Stimulated activated CD4-positive, alpha-beta T cell treated with anti-CD3 and anti-CD28 coated beads, Interleukin-12 subunit alpha, Interleukin-12 subunit beta, amount 100 ng/mL, for 24 hours (primary cell): ENCODE measurements at regions not wholly inside any gene's neighbourhood (a gene's known extent, or its start where the extent isn't known, plus 50 kb on each side); places are given as distances from the start of the nearest gene placed in this dataset.

Experiments used
- DNase-seq, 2 experiments: peaks; one replicate each; pipeline ENCODE4 v3.0.0-alpha.2; 2020; ENCODE audit warnings: low read depth in 2 of 2

- DNase-seq: no peak
Observed at GRCh38 chr2:128577141-128577930, 258.7 kb upstream of the HS6ST1 start.

DNA sequence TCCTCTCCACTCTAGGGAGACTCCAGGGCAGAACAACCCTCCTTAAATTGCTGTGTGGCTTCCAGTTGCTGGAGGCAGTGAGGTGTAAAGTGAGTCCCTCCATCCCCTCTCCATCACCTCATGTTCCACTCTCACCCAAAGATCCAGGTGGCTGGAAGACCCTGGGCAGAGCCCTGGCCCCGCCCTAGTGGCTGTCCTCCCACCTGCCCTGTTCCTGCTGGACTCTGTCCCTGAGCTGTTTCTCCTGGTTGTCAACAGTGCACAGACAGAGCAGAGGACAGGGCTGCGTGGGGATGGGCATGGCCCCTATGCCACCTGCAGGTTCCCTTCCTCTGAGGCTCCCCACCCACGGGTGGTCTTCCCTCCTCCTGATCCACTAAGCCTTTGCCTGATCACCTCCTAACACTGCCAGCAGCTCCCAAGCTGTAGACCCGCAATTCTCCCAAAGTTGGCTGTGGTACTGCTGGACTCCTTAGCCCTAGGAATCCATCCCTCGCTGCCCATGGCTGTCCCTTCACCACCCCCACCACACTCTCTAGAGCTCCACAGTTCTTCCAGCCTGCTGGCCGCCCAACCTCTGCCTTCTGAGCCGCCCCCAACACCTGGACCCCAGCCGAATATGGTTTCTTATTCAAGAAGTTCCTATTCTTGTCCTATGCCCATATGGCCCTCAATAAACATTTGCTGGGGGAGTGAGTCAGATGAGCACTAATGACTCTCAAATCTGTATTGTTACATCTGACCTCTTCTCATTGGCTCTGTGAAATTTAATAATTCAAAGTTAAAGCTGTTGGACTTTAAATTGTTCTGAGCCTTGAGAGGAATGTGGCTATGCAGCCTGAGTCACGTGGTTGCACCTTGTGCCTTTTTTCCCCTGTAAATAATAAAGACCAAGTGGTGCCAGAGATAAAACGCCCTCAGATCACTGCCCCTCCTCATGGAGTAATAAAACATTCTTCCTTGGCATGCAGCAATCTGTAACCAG, 260.0 kb upstream of the HS6ST1 start:
- DNase-seq: no peak

DNA sequence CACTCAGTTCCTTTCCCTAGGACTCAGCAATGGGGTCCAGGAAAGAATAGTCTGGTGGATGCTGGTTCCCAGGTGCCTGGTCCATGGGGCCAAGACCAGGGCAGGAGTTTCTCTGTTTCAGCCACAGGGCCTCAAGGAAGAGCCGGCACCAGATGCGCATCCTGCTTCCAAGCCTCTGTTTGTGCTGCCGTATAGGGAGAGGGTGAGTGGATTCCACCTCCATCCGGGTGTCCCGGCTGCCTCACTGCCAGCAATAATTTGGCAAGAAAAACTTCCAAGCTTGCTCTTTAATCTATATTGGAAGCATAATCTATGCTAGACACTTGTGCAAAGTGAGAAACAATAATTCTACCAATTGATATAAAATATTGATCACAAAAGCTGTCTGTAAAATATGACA, 261.2 kb upstream of the HS6ST1 start:
- no peak for DNase-seq

- DNase-seq: no peak
Observed at GRCh38 chr2:128580988-128581848, 262.6 kb upstream of the HS6ST1 start.

GRCh38 chr2:128581849-128582244, 263.2 kb upstream of the HS6ST1 start:
- no peak for DNase-seq

DNA sequence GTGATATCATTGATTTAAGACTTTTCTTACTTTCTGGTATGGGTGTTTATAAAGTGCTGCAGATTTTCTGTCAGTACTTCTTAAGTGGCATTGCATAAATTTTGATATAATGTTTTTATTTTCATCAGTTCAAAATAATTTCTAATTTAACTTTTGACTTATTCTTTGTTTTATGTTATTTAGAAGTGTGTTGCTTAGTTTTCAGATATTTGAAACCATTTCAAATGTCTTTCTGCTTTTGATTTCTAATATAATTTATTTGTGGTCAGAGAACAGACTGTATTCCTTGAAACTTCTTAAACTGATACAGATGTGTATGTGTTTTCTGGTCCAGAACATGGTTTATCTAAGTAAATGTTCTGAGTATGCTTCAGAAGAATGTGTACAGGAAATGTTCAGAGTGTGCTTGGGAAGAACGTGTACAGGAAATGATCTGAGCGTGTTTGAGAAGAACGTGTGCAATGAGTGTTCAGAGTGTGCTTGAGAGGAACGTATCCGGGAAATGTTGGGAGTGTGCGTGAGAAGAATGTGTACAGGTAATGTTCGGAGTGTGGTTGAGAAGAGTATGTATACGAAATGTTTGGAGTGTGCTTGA, 265.7 kb upstream of the HS6ST1 start:
- no peak for DNase-seq

DNA sequence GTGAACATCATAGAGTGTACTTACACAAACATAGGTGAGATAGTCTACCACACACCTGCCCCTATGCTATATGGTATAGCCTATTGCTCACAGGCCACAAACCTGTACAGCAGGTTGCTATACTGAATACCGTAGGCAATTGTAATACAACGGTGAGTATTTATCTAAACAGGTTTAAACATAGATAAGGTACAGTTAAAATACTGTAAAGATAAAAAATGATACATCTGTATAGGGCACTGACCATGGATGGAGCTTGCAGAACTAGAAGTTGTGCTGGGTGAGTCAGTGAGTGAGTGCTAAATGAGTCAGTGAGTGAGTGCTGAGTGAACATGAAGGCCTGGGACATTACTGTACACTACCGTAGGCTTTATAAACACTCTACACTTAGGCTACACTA, 267.0 kb upstream of the HS6ST1 start:
- no peak for DNase-seq

DNA sequence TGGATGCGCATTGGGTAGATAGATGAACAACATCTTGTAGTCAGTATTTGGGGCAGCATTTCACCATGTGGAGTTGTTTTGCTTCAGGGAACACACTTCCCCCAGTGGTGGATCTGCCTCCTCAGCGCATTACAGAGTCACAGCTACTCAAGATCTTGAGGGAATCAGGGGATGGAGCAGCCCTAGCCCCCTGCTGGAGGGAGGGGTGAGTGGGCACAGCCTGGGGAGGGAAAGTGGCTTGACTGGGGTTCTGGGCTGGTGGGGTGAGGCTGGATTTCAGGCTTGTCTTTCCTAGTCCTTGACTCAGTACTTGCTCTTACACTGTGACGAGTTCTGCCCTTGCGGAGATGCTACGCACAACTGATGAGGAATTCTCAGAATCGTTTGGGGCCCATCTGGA, 271.0 kb upstream of the HS6ST1 start:
- no peak for DNase-seq

DNA sequence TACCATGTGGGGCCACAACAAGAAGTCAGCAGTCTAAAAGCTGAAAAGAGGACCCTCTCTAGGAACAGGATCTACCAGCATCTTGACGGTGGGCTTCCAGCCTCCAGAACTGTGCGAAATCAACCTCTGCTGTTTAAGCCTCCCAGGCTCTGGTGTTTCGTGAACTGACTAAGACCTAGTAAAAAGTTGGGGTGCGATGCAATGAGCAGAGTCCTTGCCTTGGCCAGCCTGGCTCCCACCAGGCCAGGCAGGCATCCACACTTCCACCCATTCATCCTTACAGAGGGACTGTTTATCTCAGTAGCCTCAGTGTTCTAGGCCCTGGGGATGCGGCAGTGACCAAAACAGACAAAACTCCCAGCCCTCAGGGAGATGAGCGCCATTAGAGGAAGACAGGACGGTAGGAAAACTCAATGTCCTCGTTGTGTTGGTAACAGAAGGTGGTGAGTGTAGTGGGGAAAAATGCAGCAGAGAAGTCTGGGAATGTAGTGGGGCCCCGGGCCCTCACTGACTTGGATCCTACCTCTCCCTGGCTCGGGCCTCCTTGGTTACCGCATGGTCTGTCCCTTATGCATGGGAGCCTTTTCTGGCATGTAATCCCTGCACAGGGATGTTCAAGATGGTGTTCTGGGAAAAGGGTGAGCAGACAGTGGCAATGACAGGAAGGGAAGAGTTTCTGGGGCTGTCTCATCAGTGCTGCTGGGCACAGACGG, 271.8 kb upstream of the HS6ST1 start:
- DNase-seq: no peak

GRCh38 chr2:128591022-128591860, 272.6 kb upstream of the HS6ST1 start:
- no peak for DNase-seq

DNA sequence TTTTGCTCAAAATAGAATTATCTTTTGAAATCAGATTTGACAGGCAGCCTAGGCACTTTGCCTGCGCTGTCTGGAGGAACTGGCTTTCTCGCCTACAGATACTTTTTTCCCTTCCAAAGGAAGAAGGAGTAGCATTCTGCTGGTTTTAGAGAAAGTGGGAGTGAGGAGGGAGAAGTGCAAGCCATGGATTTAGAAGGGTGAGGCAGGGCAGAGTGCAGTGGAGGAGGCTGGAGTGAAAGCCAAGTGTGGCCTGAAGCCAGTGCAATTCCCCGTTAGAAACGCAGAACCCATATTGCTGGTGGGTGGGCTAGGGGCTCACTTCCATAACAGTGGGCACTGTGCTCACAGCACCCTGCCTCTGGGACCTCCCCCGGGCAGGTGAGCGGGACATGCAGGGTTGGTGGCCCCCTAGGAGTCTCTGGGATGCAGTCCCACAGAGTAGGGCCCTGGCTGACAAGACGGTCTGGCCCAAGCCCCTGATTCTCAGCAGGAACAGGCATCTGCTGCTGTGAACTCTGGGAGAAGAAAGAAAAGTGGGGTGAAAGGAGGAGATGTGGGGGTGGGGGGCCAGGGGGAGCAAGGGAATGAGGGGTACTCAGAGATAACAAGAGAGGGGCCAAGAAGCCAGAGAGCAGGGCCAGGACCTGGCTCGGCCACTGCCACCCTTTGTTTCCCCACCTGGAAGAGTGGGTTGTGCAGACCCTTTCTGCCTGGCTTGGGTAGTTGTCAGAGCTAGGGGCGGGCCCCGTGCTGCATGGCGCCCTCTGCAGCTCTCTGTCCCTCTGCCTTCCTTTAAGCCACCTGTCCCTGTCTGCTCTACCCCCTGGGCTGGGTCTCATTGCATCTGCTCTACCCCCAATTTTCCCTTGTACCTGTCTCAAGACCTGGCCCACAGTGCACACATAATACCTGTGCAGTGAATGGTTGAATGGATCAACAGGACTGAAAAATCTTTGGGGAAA, 273.5 kb upstream of the HS6ST1 start:
- no peak for DNase-seq

GRCh38 chr2:128593518-128593878, 274.8 kb upstream of the HS6ST1 start:
- DNase-seq: no peak

DNA sequence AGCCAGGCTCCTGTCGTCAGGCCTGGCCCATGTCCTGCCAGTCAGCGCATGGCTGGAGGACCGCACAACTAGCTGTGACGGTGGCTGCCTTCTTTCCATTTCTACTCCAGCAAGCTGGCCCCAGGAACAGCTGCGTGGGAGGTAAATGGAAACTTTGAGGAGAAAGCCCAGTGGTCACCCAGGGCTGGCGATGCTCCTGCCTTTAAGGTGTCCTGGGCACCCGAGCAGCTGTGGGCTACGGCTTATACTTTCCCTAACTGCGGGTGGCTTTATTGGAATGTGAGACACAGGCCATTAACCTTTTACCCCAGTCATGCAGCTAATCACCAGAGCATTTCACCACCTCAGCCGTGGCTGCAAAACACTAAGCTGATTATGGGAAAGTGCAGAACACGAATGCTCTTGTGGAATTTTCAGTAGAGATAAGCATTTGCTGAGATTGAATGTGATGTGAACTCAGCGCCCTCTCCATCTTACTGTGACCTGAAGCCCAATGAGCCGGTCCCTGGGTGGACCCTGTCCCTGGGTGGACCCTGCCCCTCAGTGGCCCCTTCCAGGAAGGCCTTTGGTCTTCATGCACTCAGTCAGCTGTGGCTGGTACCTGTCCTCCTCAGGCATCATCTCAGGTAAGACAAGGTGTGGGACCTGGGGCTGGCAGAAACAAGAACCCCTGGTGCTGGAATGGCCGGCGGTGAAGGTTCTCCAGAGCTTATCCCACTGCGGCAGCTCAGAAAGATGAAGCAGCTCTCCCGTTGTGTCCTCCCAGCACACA, 275.4 kb upstream of the HS6ST1 start:
- DNase-seq: no peak

GRCh38 chr2:128594651-128594910, 275.9 kb upstream of the HS6ST1 start:
- no peak for DNase-seq

DNA sequence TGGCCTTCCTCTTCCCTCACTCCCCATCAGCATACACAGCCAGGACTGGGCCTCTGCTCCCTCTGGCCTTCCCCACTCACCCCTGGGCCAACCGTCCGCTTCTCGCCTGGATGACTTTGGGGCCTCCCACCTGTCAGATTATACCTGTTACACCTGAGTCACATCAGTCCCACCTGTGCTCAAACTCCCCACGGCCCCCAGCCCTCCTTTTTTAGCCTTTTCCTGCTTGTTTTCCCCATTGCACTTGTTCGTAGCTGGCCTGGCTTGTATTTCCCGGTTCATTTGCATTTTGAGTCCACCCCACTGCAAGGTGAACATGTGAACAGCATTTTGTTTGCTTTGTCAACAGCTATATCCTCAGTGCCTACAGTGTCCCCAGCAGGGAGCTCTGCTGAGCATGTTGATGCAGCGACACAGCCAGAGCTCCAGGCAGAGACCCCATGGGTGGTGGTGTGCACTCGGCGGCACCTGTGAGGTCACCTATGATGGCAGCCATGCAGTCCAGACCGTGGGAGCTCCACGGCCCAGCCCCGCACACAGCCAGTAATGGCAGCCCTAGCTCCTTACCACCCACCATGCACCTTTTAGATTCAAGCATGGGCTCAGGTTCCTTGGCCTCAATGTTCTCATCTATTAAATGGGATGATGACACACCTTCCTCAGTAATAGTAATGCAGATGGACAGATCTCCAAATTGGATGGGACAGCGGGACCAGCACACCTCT, 276.4 kb upstream of the HS6ST1 start:
- no peak for DNase-seq

GRCh38 chr2:128595763-128596395, 277.2 kb upstream of the HS6ST1 start:
- no peak for DNase-seq
